ENCODE measurements at regions not wholly inside any gene's neighbourhood (a gene's known extent, or its start where the extent isn't known, plus 50 kb on each side); places are given as distances from the start of the nearest gene placed in this dataset.

DNA sequence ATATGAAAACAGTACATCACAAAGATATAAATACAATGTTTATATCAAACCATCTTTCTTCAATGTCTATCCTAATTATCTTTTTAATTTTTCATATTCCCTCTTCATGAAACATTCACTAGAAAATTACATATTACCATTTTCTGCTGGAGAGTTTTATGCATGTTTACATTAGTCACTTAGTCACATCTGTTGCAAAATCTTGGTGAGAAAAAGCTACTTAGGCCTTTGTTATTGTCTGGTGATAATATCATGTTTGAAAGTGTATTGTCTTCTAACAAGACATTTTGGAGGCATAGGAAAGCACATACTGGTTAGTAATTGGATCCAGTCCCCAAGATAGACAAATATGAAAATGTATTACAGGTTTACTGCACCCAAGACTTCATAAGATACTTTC is 163.6 kb downstream of the GNAI1 start:
- no peak for TF ChIP-seq CEBPB (IDR thresholded peaks at IDR 0.05)
- TF ChIP-seq RAD21 (conservative IDR thresholded peaks at IDR 0.05 in 1 of 2, IDR thresholded peaks at IDR 0.05 in 1 of 2), result no peak
- no peak for TF ChIP-seq EP300 (IDR thresholded peaks at IDR 0.05)
- no peak for TF ChIP-seq EHF (CRISPR knock-in tag; IDR thresholded peaks at IDR 0.05)

Measured in A549 (cell line).